Osteoblast (primary cell): ENCODE measurements at regions not wholly inside any gene's neighbourhood (a gene's known extent, or its start where the extent isn't known, plus 50 kb on each side); places are given as distances from the start of the nearest gene placed in this dataset.

Experiments
- DNase-seq: peaks from one replicate; pipeline ENCODE4 v3.0.0; 2011; ENCODE audit warnings: low spot score, mixed read lengths; ENCODE audit not compliant: insufficient read length; ENCODE audit errors: missing footprints
- H2AFZ ChIP-seq: 2 replicates; pipeline ENCODE4 v1.6.0; 2011; ENCODE audit warnings: mild to moderate bottlenecking, low read length
- H3K27ac ChIP-seq: 2 replicates; pipeline ENCODE4 v1.5.1; 2011; ENCODE audit warnings: mild to moderate bottlenecking, low read depth, low read length, moderate library complexity
- H3K27me3 ChIP-seq: 2 replicates; pipeline ENCODE4 v1.6.0; 2012; ENCODE audit warnings: mild to moderate bottlenecking, control low read depth, inconsistent platforms, low read length, moderate library complexity; ENCODE audit not compliant: insufficient read depth
- H3K36me3 ChIP-seq: 2 replicates; pipeline ENCODE4 v1.5.1; 2011; ENCODE audit warnings: mild to moderate bottlenecking, low read length, control low read depth, moderate library complexity; ENCODE audit not compliant: insufficient read depth
- H3K4me1 ChIP-seq: 2 replicates; pipeline ENCODE4 v1.5.1; 2011; ENCODE audit warnings: mild to moderate bottlenecking, low read length, control low read depth, moderate library complexity; ENCODE audit not compliant: insufficient read depth
- H3K4me2 ChIP-seq: 2 replicates; pipeline ENCODE4 v1.6.0; 2011; ENCODE audit warnings: mild to moderate bottlenecking, low read length; ENCODE audit not compliant: insufficient read depth
- H3K4me3 ChIP-seq: fragments of 200-600 bp; sonication (generic); 3 replicates; pipeline ENCODE4 v1.5.1; 2012; ENCODE audit warnings: mild to moderate bottlenecking, low read length, inconsistent platforms; ENCODE audit not compliant: insufficient read depth
- H3K79me2 ChIP-seq: 2 replicates; pipeline ENCODE4 v1.6.0; 2012; ENCODE audit warnings: mild to moderate bottlenecking, low read length, control low read depth, inconsistent platforms; ENCODE audit not compliant: insufficient read depth
- H3K9me3 ChIP-seq: 2 replicates; pipeline ENCODE4 v1.5.1; 2011; ENCODE audit warnings: low read depth, low read length, control low read depth
- H4K20me1 ChIP-seq: 2 replicates; pipeline ENCODE4 v1.6.0; 2012; ENCODE audit warnings: mild to moderate bottlenecking, low read length, control low read depth; ENCODE audit not compliant: insufficient read depth
- CTCF ChIP-seq: IDR thresholded peaks from 2 replicates; pipeline ENCODE4 v1.5.1; 2011; ENCODE audit warnings: mild to moderate bottlenecking, low read depth, low read length, moderate library complexity; ENCODE audit errors: extremely low read depth

DNA sequence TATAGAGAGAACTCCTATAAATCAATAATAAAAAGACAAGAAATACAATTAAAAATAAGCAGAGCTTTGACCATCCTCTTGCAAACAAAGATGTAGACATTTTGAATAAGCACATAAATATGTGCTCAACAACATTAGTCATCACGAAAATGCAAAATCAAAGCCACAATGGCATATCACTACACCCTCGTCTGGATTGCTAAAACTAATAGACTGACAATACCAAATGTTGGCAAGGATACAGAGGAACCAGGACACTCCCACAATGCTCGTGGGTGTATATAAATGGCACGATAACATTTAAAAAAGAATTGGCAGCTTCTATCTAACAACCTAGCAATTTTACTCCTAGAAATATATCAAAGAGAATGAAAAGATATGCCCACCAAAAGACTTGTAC lies 530.8 kb downstream of the HAPSTR1 start:
- H2AFZ ChIP-seq, result no peak overlapping the region
- H3K9me3 ChIP-seq, result no peaks in the 10 kb centered on the region
- H4K20me1 ChIP-seq, result no peaks in the 10 kb centered on the region
- no peak for TF ChIP-seq CTCF
- H3K4me3 ChIP-seq, result no peak overlapping the region
- DNase-seq, result no peak
- H3K79me2 ChIP-seq, result no peaks in the 10 kb centered on the region
- no peak overlapping the region for H3K4me2 ChIP-seq
- H3K27ac ChIP-seq, result no peak overlapping the region
- H3K36me3 ChIP-seq, result no peaks in the 10 kb centered on the region
- no peaks in the 10 kb centered on the region for H3K4me1 ChIP-seq
- H3K27me3 ChIP-seq, result no peaks in the 10 kb centered on the region

DNA sequence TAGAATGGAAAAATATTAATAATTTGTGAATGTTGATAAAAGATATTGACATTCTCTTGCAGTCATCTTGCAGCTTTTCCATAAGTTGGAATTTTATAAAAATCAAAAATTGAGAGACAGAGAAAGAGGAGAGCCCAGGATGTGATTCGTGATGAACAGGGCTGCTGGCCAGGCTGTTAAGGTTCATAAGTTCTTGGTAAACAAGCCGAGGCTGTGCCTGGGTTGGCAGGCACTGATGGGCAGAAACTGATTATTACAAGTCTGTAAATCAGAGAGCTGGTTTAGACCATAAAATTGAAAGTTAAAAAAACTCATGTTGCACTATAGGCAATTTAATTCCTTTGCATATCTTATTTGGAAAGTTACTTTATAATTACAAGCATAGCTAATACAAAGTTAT lies 533.7 kb downstream of the HAPSTR1 start:
- Histone ChIP-seq H3K4me3 (no peak overlapping the region), H3K4me1 (no peaks in the 10 kb centered on the region), H3K4me2 (no peak overlapping the region), H3K36me3 (no peaks in the 10 kb centered on the region), H3K9me3 (no peaks in the 10 kb centered on the region), H3K27ac (no peak overlapping the region), H3K79me2 (no peaks in the 10 kb centered on the region), H4K20me1 (no peaks in the 10 kb centered on the region), H2AFZ (no peak overlapping the region), H3K27me3 (no peaks in the 10 kb centered on the region)
- no peak for DNase-seq
- no peak for TF ChIP-seq CTCF

DNA sequence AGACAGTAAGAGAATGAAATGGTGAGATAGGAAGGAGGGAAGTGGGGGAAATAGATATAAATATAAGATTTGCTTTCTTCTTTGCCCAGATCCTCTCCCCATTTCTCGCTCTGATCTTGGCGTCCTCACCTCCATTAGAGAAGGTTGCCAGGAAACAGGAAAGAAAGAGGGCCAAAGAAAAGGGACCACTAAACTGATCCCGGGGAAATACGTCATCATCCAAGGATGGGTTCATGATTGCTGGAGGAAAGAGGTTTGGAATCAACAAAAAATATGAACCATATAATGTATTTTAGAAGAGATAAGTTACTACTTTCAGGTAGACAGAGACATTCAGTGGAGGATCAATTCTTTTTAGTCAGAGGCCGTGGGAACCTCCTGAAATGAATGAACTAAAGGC lies 536.0 kb downstream of the HAPSTR1 start:
- Histone ChIP-seq H4K20me1 (no peaks in the 10 kb centered on the region), H3K4me2 (no peak overlapping the region), H3K27ac (no peak overlapping the region), H3K9me3 (no peaks in the 10 kb centered on the region), H2AFZ (no peak overlapping the region), H3K79me2 (no peaks in the 10 kb centered on the region), H3K4me1 (no peaks in the 10 kb centered on the region), H3K4me3 (no peak overlapping the region), H3K27me3 (no peaks in the 10 kb centered on the region), H3K36me3 (no peaks in the 10 kb centered on the region)
- no peak for DNase-seq
- TF ChIP-seq CTCF, result no peak

GRCh38 chr16:9630119-9630518 lies 538.7 kb downstream of the HAPSTR1 start:
- DNase-seq, result no peak
- H2AFZ ChIP-seq, result no peak overlapping the region
- H3K27ac ChIP-seq, result no peak overlapping the region
- TF ChIP-seq CTCF, result no peak
- no peaks in the 10 kb centered on the region for H3K79me2 ChIP-seq
- H3K27me3 ChIP-seq, result no peaks in the 10 kb centered on the region
- no peaks in the 10 kb centered on the region for H3K4me1 ChIP-seq
- H4K20me1 ChIP-seq, result no peaks in the 10 kb centered on the region
- no peaks in the 10 kb centered on the region for H3K36me3 ChIP-seq
- no peak overlapping the region for H3K4me3 ChIP-seq
- H3K9me3 ChIP-seq, result peaks cover 3% of the 10 kb centered on the region
- no peak overlapping the region for H3K4me2 ChIP-seq
